OCI-LY1 (cell line): ENCODE measurements at regions not wholly inside any gene's neighbourhood (a gene's known extent, or its start where the extent isn't known, plus 50 kb on each side); places are given as distances from the start of the nearest gene placed in this dataset.

Experiments used
- EZH2 ChIP-seq: fragments of 200-600 bp; sonication (generic), shearing (Covaris generic); IDR thresholded peaks from 2 replicates; pipeline ENCODE4 v1.8.0; 2017; ENCODE audit warnings: borderline replicate concordance, mixed run types, mild to moderate bottlenecking, antibody characterized with exemption, low read length, moderate library complexity, mixed read lengths
- TF ChIP-seq, protein P1 (sequence below): fragments of 200-600 bp; sonication (generic), shearing (Covaris generic); IDR thresholded peaks from 2 replicates; pipeline ENCODE4 v1.5.1; 2017; ENCODE audit warnings: mild to moderate bottlenecking, antibody characterized with exemption, low read length, moderate library complexity, mixed read lengths

DNA sequence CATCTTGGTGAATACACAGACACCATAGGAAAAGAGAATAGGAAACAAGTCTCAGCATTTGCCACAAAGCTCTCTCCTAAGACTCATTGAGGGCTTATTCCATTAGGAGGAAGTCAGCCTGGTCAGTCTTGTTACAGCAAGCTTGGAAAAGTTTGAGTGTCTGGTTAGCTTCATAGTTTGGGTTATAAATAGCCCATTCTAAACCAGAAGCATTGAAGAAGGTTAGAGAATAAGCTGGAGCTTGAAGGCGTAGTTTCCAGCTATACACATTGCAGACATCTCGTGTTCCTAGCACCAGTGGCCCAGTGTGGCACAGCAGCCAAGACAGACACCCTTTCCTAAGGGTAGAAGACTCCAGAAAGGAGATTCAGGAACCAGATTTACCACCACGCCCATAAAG, 168.8 kb upstream of the RBM19 start:
- no peak for TF ChIP-seq EZH2
- TF ChIP-seq, protein P1, sequence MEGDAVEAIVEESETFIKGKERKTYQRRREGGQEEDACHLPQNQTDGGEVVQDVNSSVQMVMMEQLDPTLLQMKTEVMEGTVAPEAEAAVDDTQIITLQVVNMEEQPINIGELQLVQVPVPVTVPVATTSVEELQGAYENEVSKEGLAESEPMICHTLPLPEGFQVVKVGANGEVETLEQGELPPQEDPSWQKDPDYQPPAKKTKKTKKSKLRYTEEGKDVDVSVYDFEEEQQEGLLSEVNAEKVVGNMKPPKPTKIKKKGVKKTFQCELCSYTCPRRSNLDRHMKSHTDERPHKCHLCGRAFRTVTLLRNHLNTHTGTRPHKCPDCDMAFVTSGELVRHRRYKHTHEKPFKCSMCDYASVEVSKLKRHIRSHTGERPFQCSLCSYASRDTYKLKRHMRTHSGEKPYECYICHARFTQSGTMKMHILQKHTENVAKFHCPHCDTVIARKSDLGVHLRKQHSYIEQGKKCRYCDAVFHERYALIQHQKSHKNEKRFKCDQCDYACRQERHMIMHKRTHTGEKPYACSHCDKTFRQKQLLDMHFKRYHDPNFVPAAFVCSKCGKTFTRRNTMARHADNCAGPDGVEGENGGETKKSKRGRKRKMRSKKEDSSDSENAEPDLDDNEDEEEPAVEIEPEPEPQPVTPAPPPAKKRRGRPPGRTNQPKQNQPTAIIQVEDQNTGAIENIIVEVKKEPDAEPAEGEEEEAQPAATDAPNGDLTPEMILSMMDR, result no peak
